Neural crest cell (in vitro differentiated cells): ENCODE measurements at regions not wholly inside any gene's neighbourhood (a gene's known extent, or its start where the extent isn't known, plus 50 kb on each side); places are given as distances from the start of the nearest gene placed in this dataset.

Experiments used
- DNase-seq: peaks from one replicate; pipeline ENCODE4 v3.0.0; 2021; ENCODE audit warnings: low read depth, mixed read lengths, low spot score
- H3K27ac Mint-ChIP-seq: one replicate; pipeline ENCODE4 v1.8.0; 2021; ENCODE audit warnings: mild to moderate bottlenecking, mixed read lengths; ENCODE audit not compliant: unreplicated experiment
- H3K27me3 Mint-ChIP-seq: 2 replicates; pipeline ENCODE4 v1.8.0; 2021; ENCODE audit warnings: low read depth, mild to moderate bottlenecking, mixed read lengths
- H3K36me3 Mint-ChIP-seq: 2 replicates; pipeline ENCODE4 v1.8.0; 2021; ENCODE audit warnings: low read depth, mild to moderate bottlenecking, mixed read lengths
- H3K4me1 Mint-ChIP-seq: 2 replicates; pipeline ENCODE4 v1.8.0; 2021; ENCODE audit warnings: mixed read lengths
- H3K4me3 Mint-ChIP-seq: one replicate; pipeline ENCODE4 v1.8.0; 2021; ENCODE audit warnings: mild to moderate bottlenecking, mixed read lengths
- H3K9me3 Mint-ChIP-seq: 2 replicates; pipeline ENCODE4 v1.8.0; 2021; ENCODE audit warnings: mixed read lengths
- TF ChIP-seq, protein P1 (sequence below): fragments of 200-600 bp; sonication (generic); conservative IDR thresholded peaks from 2 replicates; pipeline ENCODE4 v1.5.0; 2021; ENCODE audit warnings: antibody characterized with exemption, mild to moderate bottlenecking

- Mint-ChIP-seq H3K27me3 (peaks cover under 1% of the 10 kb centered on the region), H3K9me3 (peaks cover 6% of the 10 kb centered on the region)
These were observed 250.6 kb downstream of the UTP18 start for GRCh38 chr17:51510940-51511339.

GRCh38 chr17:51512220-51512907, 252.0 kb downstream of the UTP18 start:
- H3K27me3 Mint-ChIP-seq = no peaks in the 10 kb centered on the region
- H3K9me3 Mint-ChIP-seq = peaks cover 10% of the 10 kb centered on the region
- H3K4me3 Mint-ChIP-seq = no peak overlapping the region
- H3K36me3 Mint-ChIP-seq = no peaks in the 10 kb centered on the region
- TF ChIP-seq, protein P1, sequence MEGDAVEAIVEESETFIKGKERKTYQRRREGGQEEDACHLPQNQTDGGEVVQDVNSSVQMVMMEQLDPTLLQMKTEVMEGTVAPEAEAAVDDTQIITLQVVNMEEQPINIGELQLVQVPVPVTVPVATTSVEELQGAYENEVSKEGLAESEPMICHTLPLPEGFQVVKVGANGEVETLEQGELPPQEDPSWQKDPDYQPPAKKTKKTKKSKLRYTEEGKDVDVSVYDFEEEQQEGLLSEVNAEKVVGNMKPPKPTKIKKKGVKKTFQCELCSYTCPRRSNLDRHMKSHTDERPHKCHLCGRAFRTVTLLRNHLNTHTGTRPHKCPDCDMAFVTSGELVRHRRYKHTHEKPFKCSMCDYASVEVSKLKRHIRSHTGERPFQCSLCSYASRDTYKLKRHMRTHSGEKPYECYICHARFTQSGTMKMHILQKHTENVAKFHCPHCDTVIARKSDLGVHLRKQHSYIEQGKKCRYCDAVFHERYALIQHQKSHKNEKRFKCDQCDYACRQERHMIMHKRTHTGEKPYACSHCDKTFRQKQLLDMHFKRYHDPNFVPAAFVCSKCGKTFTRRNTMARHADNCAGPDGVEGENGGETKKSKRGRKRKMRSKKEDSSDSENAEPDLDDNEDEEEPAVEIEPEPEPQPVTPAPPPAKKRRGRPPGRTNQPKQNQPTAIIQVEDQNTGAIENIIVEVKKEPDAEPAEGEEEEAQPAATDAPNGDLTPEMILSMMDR = no peak
- no peak for DNase-seq
- H3K27ac Mint-ChIP-seq = no peak overlapping the region
- H3K4me1 Mint-ChIP-seq = peaks cover 33% of the 10 kb centered on the region

More at GRCh38 chr17:51510940-51511339, 250.6 kb downstream of the UTP18 start:
- no peak overlapping the region for H3K27ac Mint-ChIP-seq
- peaks cover 20% of the 10 kb centered on the region for H3K4me1 Mint-ChIP-seq
- no peak for DNase-seq
- no peaks in the 10 kb centered on the region for H3K36me3 Mint-ChIP-seq
- TF ChIP-seq, protein P1 = no peak
- no peak overlapping the region for H3K4me3 Mint-ChIP-seq

GRCh38 chr17:51516924-51517323, 256.6 kb downstream of the UTP18 start:
- H3K27me3 Mint-ChIP-seq = no peaks in the 10 kb centered on the region
- H3K9me3 Mint-ChIP-seq = peaks cover 10% of the 10 kb centered on the region
- DNase-seq = no peak
- H3K4me3 Mint-ChIP-seq = no peak overlapping the region
- H3K4me1 Mint-ChIP-seq = peaks cover 14% of the 10 kb centered on the region
- TF ChIP-seq, protein P1 = no peak
- H3K27ac Mint-ChIP-seq = peak overlapping the region; percentile 79
- no peaks in the 10 kb centered on the region for H3K36me3 Mint-ChIP-seq

- no peaks in the 10 kb centered on the region for H3K27me3 Mint-ChIP-seq
- peaks cover 9% of the 10 kb centered on the region for H3K4me1 Mint-ChIP-seq
These were observed 264.2 kb downstream of the UTP18 start for GRCh38 chr17:51524524-51524923.

DNA sequence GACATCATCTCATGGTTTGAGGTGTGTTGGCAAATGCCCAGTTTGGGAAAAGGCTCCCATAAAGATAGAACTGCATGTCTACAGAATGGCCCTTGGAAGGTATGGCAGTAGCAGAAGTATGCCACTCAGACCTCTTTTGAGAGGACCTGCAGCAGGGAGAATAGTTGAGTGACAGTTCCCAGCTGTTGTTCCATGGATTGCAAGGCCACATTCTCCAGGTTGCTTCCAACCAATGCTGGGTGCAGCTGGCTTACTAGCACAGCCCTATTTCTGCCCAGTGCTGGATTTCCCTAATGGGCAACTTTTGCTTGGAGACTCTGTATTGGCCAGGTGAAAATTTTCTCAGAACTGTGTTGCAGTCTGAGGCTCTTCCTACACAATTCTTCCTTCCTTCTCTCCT, 266.2 kb downstream of the UTP18 start:
- no peak for DNase-seq

More at GRCh38 chr17:51524524-51524923, 264.2 kb downstream of the UTP18 start:
- peaks cover 5% of the 10 kb centered on the region for H3K9me3 Mint-ChIP-seq
- TF ChIP-seq, protein P1 = no peak
- H3K27ac Mint-ChIP-seq = no peak overlapping the region
- no peak for DNase-seq
- no peak overlapping the region for H3K4me3 Mint-ChIP-seq
- no peaks in the 10 kb centered on the region for H3K36me3 Mint-ChIP-seq

More for the DNA sequence above, 266.2 kb downstream of the UTP18 start:
- Mint-ChIP-seq H3K4me1 (peaks cover 9% of the 10 kb centered on the region), H3K27ac (no peak overlapping the region), H3K4me3 (no peak overlapping the region), H3K27me3 (no peaks in the 10 kb centered on the region), H3K9me3 (peaks cover 5% of the 10 kb centered on the region), H3K36me3 (no peaks in the 10 kb centered on the region)
- TF ChIP-seq, protein P1 = no peak
